Stimulated activated naive CD8-positive, alpha-beta T cell treated with anti-CD3 and anti-CD28 coated beads, Interleukin-15, Interleukin-2, amounts not matched to agents 100 U/mL and 50 U/mL, for 24 hours (primary cell): ENCODE measurements at regions not wholly inside any gene's neighbourhood (a gene's known extent, or its start where the extent isn't known, plus 50 kb on each side); places are given as distances from the start of the nearest gene placed in this dataset.
"Not testable (repeated sequence)": the region's sequence is repeated elsewhere in the genome, so short reads cannot be mapped to it uniquely, and the experiment has no call there.

ENCODE experiments used
- ATAC-seq: fragments of 150-1000 bp; cut with Tn5 transposase; one replicate; pipeline ENCODE4 v1.10.0; 2021
- DNase-seq: peaks from one replicate; pipeline ENCODE4 v3.0.0; 2021

DNA sequence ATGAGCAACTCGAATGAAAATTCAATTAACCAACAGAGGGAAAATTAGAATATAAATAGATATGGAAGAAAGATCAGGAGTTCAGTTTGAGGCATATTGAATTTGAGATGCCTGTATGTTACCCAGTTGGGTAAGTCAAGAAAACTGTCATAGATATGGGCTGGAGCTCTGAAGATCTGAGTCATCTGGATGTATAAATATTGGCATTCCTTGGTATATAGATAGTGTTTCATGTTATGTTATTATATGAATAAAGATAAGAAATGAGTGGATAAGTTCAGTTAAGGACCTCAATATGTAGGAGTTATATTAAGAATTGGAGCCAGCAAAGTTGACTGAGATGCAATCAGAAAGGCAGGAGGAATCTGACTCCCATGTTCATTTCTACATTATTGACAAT, 543.6 kb upstream of the SMIM31 start:
- no peak for ATAC-seq

GRCh38 chr4:164212134-164212533, 541.8 kb upstream of the SMIM31 start:
- DNase-seq (no peak), ATAC-seq (no peak)

More for the DNA sequence above, 543.6 kb upstream of the SMIM31 start:
- no peak for DNase-seq

DNA sequence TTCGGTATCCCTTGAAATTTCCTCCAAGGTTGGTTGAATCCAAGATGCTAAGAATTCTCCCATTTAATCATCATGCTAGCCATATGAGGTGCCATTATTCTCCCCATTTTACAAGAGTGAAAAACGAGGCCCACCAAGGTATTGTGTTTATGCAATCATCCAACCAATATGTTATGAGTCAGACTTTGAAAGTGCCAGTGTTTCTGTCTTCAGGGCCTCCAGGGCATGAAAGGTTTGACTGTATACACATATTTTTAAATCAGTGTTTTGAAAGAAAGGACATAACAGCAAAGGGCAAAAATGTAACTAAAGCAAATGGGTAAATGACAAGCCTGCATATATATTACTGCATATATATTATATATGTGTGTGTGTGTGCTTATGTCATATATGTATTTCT, 541.2 kb upstream of the SMIM31 start:
- ATAC-seq (no peak), DNase-seq (no peak)

DNA sequence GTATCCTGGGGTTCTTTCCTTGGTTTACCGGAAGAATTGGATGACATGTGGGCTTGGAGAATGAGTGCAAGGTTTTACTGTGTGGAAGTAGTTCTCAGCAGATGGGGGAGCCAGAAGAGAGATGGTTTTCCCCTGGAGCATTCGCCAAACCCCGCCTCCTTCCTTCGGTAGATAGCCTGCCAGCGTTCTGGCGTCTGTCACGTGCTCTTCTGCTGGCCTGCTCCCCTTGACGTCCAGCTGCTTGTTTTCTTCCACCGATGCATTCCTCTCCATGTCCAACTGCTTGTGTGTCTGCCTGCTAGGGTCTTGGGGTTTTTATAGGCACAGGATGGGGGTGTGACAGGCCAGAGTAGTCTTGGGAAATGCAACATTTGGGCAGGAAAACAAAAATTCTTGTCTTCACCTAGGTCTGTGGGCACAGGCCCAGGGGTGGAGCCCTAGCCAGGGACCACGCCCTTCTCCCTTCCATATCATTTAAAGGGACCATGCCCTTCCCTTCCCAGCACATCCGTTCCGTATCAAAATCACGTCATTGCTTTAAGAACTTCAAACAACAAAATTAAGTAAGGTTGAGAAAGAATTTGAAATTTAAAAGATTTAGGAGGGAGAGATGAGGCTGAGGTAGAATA, 538.7 kb upstream of the SMIM31 start:
- no peak for ATAC-seq
- DNase-seq = no peak

DNA sequence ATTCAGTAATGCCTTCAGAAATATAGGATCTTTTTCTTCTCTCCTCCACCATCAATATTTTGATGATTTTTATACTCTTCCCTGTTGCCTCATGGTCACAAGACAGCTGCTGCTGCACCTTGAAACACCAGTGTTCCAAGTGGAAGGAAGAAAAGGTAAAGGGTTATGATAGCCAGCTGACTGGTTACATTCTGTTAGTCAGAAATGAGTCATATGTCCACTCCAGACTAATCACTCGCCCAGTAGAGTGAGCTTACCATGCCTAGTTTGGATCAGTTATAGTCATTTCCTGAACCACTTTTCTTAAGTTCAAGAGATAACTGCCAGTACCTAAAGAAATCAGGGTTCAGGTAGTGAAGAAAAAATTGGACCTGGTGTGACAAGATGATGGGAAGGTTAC, 532.3 kb upstream of the SMIM31 start:
- DNase-seq (no peak), ATAC-seq (no peak)

DNA sequence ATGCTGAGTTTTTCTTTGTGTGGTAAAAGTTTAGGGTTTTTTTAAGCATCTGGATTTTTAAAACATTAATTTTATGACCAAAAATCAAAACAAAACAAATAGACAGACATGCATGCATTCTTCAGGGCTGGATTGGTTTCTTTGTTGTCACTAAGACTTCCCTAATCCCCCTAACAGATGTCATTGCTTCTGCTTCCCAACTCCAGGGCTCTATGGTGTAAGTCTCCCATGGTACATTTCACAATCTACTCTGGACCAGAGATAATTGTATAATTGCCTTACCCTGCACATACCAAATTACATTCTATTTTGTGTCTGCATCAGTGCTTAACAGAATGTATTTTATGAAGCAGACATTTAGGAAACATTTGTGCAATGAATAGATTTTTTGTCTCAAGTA, 529.1 kb upstream of the SMIM31 start:
- ATAC-seq = no peak

DNA sequence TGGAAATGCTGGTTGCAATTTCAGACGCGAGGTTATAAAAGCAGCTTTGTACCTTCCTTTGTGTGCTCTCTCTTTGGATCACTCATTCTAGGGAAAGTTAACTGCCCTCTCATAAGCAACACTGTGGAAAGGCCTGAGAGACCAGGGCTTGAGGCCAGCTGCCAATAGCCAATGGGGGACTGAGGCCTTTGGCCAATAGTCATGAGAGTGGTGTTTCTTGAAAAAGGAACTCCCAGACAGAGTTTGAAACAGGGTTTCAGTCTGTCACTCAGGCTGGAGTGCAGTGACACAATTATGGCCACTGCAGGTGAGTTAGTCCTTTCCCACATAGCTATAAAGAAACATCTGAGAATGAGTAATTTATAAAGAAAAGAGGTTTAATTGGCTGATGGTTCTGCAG, 524.7 kb upstream of the SMIM31 start:
- DNase-seq = no peak
- no peak for ATAC-seq

More for the DNA sequence above, 529.1 kb upstream of the SMIM31 start:
- DNase-seq = no peak

DNA sequence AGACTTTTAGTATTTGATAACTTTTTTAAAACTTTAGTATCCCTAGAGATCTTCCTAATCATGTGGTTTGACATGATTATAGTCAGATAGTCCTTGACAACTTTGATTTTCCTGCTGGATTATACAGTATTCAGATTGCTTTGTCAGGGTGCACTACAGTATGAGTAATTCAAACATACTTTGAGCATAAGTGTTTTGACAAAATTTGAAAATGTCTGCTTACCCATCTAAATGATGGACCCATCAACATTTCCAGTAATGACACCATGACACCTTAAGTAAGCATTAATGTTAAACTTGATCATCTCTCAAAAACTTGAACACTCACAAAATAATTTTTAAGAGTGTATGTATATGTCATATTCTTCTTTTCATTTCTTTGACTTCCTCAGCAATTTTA, 514.5 kb upstream of the SMIM31 start:
- ATAC-seq (no peak), DNase-seq (no peak)

DNA sequence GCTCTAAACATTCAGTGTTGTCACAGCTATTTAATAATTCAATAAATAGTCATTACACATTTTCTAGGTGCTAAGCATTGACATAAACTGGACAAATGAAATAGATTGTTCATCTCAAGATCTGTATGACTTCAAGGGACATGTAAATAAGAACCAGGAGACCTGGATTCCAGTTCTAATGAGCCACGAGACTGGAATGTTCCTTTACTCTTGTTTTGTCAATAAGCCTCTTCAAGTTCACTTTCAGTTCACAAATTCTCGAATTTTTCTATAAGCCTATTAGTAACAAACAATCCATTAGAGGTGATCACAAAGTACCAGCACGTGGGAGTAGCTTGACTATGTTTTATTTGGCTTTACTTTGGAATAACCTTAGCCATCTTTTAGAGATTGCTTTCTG, 514.0 kb upstream of the SMIM31 start:
- ATAC-seq (no peak), DNase-seq (no peak)

- no peak for DNase-seq
- no peak for ATAC-seq
These were observed 502.7 kb upstream of the SMIM31 start for GRCh38 chr4:164251257-164251656.

- DNase-seq (no peak), ATAC-seq (no peak)
These were observed 501.6 kb upstream of the SMIM31 start for GRCh38 chr4:164252286-164252685.

DNA sequence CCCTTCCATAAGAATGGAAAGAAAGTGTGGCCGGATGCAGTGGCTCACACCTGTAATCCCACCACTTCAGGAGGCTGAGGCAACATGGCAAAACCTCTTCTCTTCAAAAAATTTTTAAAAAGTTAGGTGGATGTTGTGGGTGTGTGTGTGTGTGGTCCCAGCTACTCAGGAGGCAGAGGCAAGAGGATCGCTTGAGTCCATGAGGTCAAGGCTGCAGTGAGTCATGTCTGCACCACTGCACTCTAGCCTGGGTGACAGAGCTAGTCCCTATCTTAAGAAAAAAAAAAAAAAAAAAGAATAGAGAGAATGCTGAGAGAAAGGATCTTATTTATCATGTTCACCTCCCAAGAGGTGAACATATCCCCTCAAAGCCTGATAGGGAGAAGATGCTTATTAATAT, 492.1 kb upstream of the SMIM31 start:
- ATAC-seq (no peak), DNase-seq (no peak)

GRCh38 chr4:164262508-164262907, 491.4 kb upstream of the SMIM31 start:
- DNase-seq, ATAC-seq: not testable (repeated sequence)

GRCh38 chr4:164277414-164277813, 476.5 kb upstream of the SMIM31 start:
- DNase-seq = not testable (repeated sequence)

DNA sequence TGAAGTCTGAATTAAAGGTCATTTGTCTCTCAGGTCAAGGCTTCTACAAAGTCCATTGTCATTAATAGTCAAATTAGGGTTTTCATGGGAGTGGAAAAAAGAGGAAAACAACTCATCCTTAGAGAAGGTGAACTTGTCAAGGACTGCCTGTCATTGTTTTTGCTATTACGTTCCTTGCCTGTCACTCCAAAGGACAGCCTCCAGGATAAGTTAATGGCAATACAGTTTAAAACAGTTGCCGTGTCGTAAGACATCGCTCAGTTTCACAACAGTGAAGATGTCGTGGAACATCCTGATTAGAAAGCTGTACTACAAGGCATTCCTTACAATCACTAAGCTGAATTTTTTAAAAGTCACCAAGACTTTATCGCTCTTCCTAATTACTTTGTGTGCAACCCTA, 466.8 kb upstream of the SMIM31 start:
- no peak for ATAC-seq

More at GRCh38 chr4:164277414-164277813, 476.5 kb upstream of the SMIM31 start:
- not testable (repeated sequence) for ATAC-seq

DNA sequence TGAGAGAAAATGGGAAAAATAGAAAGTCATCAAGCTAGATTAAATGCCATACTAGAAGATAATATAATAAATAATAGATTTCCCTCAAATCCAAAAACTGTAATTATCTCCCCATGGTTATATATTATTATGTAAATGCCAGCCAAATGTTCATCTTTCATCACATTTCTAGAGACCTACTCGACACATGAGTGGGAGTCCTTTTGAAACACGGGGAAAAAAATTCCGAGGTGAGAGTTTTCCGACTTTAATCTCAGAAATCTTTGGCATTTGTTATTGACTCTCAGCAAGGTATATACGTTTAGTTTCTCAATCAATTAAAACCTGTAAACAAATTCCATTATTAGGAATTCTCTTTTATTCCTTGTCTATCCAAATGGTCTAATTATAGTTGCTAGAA, 465.4 kb upstream of the SMIM31 start:
- DNase-seq (no peak), ATAC-seq (no peak)

More for the DNA sequence above, 466.8 kb upstream of the SMIM31 start:
- no peak for DNase-seq

DNA sequence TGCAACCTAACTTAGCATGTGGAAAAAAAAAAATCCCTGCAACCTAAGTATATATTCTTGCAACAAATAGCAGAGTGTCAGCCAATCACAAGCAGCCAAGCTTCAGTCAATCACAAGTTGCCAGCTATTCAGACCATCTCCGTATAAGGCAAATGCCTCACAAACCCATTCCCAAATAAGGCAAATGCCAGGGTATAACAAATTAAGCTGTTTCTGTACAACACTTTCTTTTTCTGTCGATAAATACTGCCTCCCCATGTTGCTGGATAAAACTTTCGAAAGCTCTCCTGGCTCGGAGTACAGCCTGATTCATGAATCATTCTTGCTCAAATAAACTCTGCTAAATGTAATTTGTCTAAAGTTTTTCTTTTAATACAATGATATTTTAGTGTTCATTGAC, 460.7 kb upstream of the SMIM31 start:
- DNase-seq (no peak), ATAC-seq (no peak)

DNA sequence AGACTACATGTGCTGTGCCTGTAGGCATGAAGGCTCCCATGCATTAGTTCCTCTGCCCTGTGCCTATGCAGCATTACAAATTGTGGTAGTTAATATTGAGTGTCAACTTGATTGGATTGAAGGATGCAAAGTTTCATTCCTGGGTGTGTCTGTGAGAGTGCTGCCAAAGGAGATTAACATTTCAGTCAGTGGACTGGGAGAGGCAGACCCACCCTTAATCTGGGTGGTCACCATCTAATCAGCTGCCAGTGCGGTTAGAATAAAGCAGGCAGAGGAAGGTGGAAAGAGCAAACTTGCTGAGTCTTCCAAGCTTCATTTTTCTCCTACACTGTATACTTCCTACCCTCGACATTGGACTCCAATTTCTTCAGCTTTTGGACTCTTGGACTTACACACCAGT, 460.2 kb upstream of the SMIM31 start:
- no peak for ATAC-seq
- DNase-seq = no peak

GRCh38 chr4:164301430-164301829, 452.5 kb upstream of the SMIM31 start:
- ATAC-seq = no peak

DNA sequence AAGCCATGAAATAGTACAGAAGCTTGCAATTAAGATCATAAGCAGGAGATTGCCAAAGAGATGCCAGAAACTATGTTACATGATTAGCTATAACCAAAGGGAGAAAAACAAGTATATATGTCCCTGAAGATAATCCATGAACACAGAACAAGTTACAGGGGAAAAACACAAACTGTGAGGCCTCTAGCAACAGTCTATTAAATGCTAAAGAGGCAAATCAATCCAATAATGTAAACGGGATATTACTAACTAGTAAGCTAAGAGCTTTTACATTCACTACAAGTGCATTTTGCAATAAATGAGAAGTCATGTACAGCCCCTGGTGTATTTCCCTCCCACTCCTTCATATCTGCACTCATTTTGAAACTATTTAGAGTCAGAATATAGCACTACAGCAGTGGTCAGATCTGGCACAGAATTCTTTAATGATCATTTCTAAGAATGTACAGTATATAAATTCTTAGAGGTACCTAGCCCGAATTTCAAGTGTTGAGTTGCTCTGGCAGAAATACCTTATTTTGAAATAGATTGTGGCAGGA, 449.8 kb upstream of the SMIM31 start:
- DNase-seq (no peak), ATAC-seq (no peak)

More at GRCh38 chr4:164301430-164301829, 452.5 kb upstream of the SMIM31 start:
- DNase-seq = no peak

DNA sequence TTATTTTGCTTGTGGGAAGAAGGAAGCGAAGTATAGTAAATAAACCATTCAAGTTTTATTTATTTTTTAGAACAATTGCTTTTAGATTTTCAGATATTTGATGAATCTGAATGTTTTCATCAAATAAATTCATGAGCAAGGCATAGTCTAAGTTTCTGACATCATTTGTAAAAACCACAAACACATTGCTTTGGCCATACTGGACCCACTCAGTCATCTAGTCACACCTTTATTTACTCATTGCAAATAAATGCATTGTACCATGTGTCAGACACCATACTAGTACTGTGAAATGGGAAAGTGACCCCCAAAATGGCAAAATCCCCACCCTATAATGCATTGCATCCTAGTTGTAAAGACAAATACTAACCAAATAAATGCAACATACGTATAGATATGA, 449.1 kb upstream of the SMIM31 start:
- no peak for ATAC-seq
- no peak for DNase-seq

DNA sequence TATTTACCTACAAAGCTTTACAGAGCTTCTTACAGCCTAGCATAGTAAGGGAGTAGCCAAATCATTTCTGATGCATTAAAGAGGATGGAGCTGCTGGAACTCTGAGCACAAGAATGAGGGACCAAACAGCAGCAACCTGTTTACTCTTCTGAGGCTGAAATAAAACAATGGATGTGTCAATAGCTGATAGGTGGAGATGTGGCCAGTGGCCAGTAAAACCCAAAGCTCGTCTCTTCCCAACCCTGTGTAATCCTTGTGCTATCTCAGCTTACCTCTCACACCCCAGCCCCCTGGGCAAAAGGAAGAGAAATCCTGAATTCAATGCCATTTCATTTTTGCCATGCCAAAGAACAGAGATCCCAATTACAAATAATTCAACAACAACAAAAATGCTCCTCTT, 446.7 kb upstream of the SMIM31 start:
- DNase-seq = no peak
- no peak for ATAC-seq

DNA sequence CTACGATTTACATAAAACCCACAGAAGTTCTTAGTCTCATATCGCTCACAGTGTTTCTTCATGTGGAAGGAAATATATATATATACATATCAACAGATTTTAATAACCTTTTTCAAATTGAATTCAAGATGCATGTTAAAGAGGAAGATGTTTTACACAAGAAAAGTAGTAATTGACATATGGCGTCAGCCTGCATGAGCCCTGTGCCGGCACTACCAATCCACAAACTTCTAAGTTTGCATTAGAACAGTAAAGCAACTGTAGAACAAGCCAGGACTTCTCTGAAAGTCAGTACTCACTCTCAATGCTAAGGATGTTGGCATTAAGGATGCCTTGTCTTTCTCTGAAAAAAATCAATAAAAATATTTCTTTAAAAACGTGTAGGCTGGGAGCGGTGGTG, 441.3 kb upstream of the SMIM31 start:
- ATAC-seq = no peak
- no peak for DNase-seq

GRCh38 chr4:164313853-164314252, 440.1 kb upstream of the SMIM31 start:
- ATAC-seq = no peak

More at GRCh38 chr4:164313853-164314252, 440.1 kb upstream of the SMIM31 start:
- no peak for DNase-seq
